ENCODE measurements at regions not wholly inside any gene's neighbourhood (a gene's known extent, or its start where the extent isn't known, plus 50 kb on each side); places are given as distances from the start of the nearest gene placed in this dataset.

- Histone ChIP-seq H3K36me3 (ENCODE audit: insufficient read depth, low read length, poor library complexity, severe bottlenecking) (no peaks in the 10 kb centered on the region), H3K27ac (ENCODE audit: low read depth, low read length, poor library complexity, severe bottlenecking) (no peak overlapping the region), H3K9me3 (ENCODE audit: low read depth, low read length, poor library complexity, severe bottlenecking) (no peaks in the 10 kb centered on the region), H3K4me3 (ENCODE audit: low read depth, low read length, poor library complexity, severe bottlenecking) (no peak overlapping the region), H3K27me3 (replicated peaks; ENCODE audit: insufficient read depth, low read depth, low read length, poor library complexity) (peaks cover 86% of the 10 kb centered on the region), H3K4me1 (ENCODE audit: insufficient read depth, low read length, poor library complexity, severe bottlenecking) (no peaks in the 10 kb centered on the region)
- POLR2A ChIA-PET (ENCODE audit: low non-redundant PET), result no interaction called here
- no TSS peak for BruUV-seq (replicated peaks)
- DNase-seq (ENCODE audit: low spot score), result no peak
- intact Hi-C loops (cut with micrococcal nuclease; ENCODE audit: unreplicated experiment), result loop anchor here (5.0 kb wide), 1 partner anchor 48 kb away; no protein-coding TSS in a partner anchor
- CTCF ChIA-PET, result no interaction called here
- TF ChIP-seq, protein P1, sequence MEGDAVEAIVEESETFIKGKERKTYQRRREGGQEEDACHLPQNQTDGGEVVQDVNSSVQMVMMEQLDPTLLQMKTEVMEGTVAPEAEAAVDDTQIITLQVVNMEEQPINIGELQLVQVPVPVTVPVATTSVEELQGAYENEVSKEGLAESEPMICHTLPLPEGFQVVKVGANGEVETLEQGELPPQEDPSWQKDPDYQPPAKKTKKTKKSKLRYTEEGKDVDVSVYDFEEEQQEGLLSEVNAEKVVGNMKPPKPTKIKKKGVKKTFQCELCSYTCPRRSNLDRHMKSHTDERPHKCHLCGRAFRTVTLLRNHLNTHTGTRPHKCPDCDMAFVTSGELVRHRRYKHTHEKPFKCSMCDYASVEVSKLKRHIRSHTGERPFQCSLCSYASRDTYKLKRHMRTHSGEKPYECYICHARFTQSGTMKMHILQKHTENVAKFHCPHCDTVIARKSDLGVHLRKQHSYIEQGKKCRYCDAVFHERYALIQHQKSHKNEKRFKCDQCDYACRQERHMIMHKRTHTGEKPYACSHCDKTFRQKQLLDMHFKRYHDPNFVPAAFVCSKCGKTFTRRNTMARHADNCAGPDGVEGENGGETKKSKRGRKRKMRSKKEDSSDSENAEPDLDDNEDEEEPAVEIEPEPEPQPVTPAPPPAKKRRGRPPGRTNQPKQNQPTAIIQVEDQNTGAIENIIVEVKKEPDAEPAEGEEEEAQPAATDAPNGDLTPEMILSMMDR (conservative IDR thresholded peaks at IDR 0.05; ENCODE audit: low read depth, low read length), result no peak
- TF ChIP-seq EZH2 (IDR thresholded peaks at IDR 0.05; ENCODE audit: borderline replicate concordance, low read depth, low read length, poor library complexity, severe bottlenecking), result no peak
These were observed 53.7 kb upstream of the NKX1-1 start for GRCh38 chr4:1459722-1460511.

- BruUV-seq (replicated peaks), result no TSS peak
- intact Hi-C loops (cut with micrococcal nuclease; ENCODE audit: unreplicated experiment), result loop anchor here (5.0 kb wide), 1 partner anchor 47 kb away; no protein-coding TSS in a partner anchor
- H3K4me1 ChIP-seq (ENCODE audit: insufficient read depth, low read length, poor library complexity, severe bottlenecking), result no peaks in the 10 kb centered on the region
- H3K36me3 ChIP-seq (ENCODE audit: insufficient read depth, low read length, poor library complexity, severe bottlenecking), result no peaks in the 10 kb centered on the region
- DNase-seq (ENCODE audit: low spot score), result no peak
- H3K27ac ChIP-seq (ENCODE audit: low read depth, low read length, poor library complexity, severe bottlenecking), result no peak overlapping the region
- H3K9me3 ChIP-seq (ENCODE audit: low read depth, low read length, poor library complexity, severe bottlenecking), result no peaks in the 10 kb centered on the region
- no peak overlapping the region for H3K4me3 ChIP-seq (ENCODE audit: low read depth, low read length, poor library complexity, severe bottlenecking)
- POLR2A ChIA-PET (ENCODE audit: low non-redundant PET), result no interaction called here
- TF ChIP-seq EZH2 (IDR thresholded peaks at IDR 0.05; ENCODE audit: borderline replicate concordance, low read depth, low read length, poor library complexity, severe bottlenecking), result peak; percentile 33
- TF ChIP-seq, protein P1 (conservative IDR thresholded peaks at IDR 0.05; ENCODE audit: low read depth, low read length), result no peak
- CTCF ChIA-PET, result no interaction called here
- H3K27me3 ChIP-seq (replicated peaks; ENCODE audit: insufficient read depth, low read depth, low read length, poor library complexity), result peaks cover 79% of the 10 kb centered on the region
These were observed 53.0 kb upstream of the NKX1-1 start for GRCh38 chr4:1459081-1459721.

- TF ChIP-seq, protein P1 (conservative IDR thresholded peaks at IDR 0.05; ENCODE audit: low read depth, low read length), result no peak
- no peak for TF ChIP-seq EZH2 (IDR thresholded peaks at IDR 0.05; ENCODE audit: borderline replicate concordance, low read depth, low read length, poor library complexity, severe bottlenecking)
- ChIA-PET POLR2A (ENCODE audit: low non-redundant PET) (no interaction called here), CTCF (no interaction called here)
- Histone ChIP-seq H3K36me3 (ENCODE audit: insufficient read depth, low read length, poor library complexity, severe bottlenecking) (no peaks in the 10 kb centered on the region), H3K27ac (ENCODE audit: low read depth, low read length, poor library complexity, severe bottlenecking) (no peak overlapping the region), H3K9me3 (ENCODE audit: low read depth, low read length, poor library complexity, severe bottlenecking) (no peaks in the 10 kb centered on the region), H3K4me3 (ENCODE audit: low read depth, low read length, poor library complexity, severe bottlenecking) (no peak overlapping the region), H3K27me3 (replicated peaks; ENCODE audit: insufficient read depth, low read depth, low read length, poor library complexity) (peaks cover 73% of the 10 kb centered on the region), H3K4me1 (ENCODE audit: insufficient read depth, low read length, poor library complexity, severe bottlenecking) (no peaks in the 10 kb centered on the region)
- intact Hi-C loops (cut with micrococcal nuclease; ENCODE audit: unreplicated experiment), result loop anchor here (5.0 kb wide), 1 partner anchor 46 kb away; no protein-coding TSS in a partner anchor
- BruUV-seq (replicated peaks), result no TSS peak
- DNase-seq (ENCODE audit: low spot score), result no peak
These were observed 52.3 kb upstream of the NKX1-1 start for GRCh38 chr4:1458581-1458980.

Measured in A673 (cell line).